Right atrium auricular region (tissue), 2 donors: ENCODE measurements at regions not wholly inside any gene's neighbourhood (a gene's known extent, or its start where the extent isn't known, plus 50 kb on each side); places are given as distances from the start of the nearest gene placed in this dataset.

Experiments used
- DNase-seq: peaks from one replicate; pipeline ENCODE4 v3.0.0-alpha.2; 2019; ENCODE audit warnings: low spot score
- H3K27ac ChIP-seq, 2 donors: fragments of 200-600 bp; sonication (generic); 1 replicate in 1 of 2; 2 replicates in 1 of 2; pipeline ENCODE4 v1.5.1; 2016 to 2019
- H3K27me3 ChIP-seq, 2 donors: fragments of 200-600 bp; sonication (generic); one replicate each; pipeline versions ENCODE4 v1.5.1 to v1.6.0; 2017 to 2019
- H3K36me3 ChIP-seq: fragments of 200-600 bp; sonication (generic); one replicate; pipeline ENCODE4 v1.5.1; 2016
- H3K4me1 ChIP-seq, 2 donors: fragments of 200-600 bp; sonication (generic); one replicate each; pipeline versions ENCODE4 v1.5.1 to v1.6.0; 2017 to 2019
- H3K4me3 ChIP-seq, 2 donors: fragments of 200-600 bp; sonication (generic); 1 replicate in 1 of 2; 2 replicates in 1 of 2; pipeline ENCODE4 v1.5.1; 2017 to 2019; ENCODE audit warnings: mild to moderate bottlenecking in 1 of 2, moderate library complexity in 1 of 2
- H3K9me3 ChIP-seq, 2 donors: fragments of 200-600 bp; sonication (generic); one replicate each; pipeline ENCODE4 v1.5.1; 2019
- TF ChIP-seq, protein P1 (sequence below), 2 donors: fragments of 200-600 bp; sonication (generic); IDR thresholded peaks; one replicate each; pipeline ENCODE4 v1.5.1; 2019; ENCODE audit warnings: antibody characterized with exemption in 2 of 2

DNA sequence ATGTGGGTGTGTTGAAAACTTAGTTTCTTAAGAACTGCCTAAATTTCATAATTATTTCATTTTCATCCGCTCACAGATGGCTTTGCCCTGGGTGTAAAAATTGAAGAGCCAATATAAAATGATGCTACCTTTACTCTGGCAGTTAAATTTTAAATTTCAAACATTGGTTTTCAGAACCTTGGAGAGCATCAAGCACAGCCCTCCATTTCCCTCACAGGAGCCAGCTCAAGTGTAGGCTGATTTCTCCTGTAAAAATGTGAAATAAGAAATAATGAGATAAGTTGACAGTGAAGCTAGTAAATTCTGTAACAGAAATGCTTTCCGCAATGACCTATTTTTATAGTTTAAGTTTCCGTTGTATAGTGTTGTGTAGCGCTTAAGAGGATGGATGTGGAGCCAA, 53.9 kb upstream of the AKT3 start:
- no peaks in the 10 kb centered on the region for H3K9me3 ChIP-seq
- H3K4me3 ChIP-seq = no peak overlapping the region
- TF ChIP-seq, protein P1, sequence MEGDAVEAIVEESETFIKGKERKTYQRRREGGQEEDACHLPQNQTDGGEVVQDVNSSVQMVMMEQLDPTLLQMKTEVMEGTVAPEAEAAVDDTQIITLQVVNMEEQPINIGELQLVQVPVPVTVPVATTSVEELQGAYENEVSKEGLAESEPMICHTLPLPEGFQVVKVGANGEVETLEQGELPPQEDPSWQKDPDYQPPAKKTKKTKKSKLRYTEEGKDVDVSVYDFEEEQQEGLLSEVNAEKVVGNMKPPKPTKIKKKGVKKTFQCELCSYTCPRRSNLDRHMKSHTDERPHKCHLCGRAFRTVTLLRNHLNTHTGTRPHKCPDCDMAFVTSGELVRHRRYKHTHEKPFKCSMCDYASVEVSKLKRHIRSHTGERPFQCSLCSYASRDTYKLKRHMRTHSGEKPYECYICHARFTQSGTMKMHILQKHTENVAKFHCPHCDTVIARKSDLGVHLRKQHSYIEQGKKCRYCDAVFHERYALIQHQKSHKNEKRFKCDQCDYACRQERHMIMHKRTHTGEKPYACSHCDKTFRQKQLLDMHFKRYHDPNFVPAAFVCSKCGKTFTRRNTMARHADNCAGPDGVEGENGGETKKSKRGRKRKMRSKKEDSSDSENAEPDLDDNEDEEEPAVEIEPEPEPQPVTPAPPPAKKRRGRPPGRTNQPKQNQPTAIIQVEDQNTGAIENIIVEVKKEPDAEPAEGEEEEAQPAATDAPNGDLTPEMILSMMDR (IDR thresholded peaks at IDR 0.05) = no peak
- H3K27ac ChIP-seq = no peak overlapping the region
- H3K27me3 ChIP-seq = no peaks in the 10 kb centered on the region
- no peaks in the 10 kb centered on the region for H3K36me3 ChIP-seq
- DNase-seq = no peak
- no peaks in the 10 kb centered on the region for H3K4me1 ChIP-seq

DNA sequence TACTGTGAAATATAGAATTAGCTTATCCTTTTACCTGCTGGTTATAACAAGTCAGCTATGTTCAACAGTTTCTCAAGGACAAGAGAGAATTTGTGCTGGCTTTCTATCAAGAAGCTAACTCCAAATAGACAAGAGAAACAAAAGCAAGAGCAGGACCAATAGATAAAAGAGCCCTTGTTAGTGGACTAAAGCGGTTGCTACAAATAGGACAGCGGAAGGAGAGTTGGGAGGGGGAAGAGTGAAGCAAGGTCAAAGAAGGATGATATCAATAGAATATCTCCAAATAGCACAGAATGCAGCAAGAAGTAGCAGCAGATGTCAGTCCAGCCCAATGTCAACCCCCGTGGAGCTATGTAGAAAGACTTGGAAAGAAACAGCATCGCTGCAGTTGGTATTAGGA, 53.0 kb upstream of the AKT3 start:
- Histone ChIP-seq H3K27ac (no peak overlapping the region), H3K36me3 (no peaks in the 10 kb centered on the region), H3K4me3 (no peak overlapping the region), H3K27me3 (no peaks in the 10 kb centered on the region), H3K9me3 (no peaks in the 10 kb centered on the region), H3K4me1 (no peaks in the 10 kb centered on the region)
- TF ChIP-seq, protein P1 (IDR thresholded peaks at IDR 0.05) = no peak
- DNase-seq = no peak

DNA sequence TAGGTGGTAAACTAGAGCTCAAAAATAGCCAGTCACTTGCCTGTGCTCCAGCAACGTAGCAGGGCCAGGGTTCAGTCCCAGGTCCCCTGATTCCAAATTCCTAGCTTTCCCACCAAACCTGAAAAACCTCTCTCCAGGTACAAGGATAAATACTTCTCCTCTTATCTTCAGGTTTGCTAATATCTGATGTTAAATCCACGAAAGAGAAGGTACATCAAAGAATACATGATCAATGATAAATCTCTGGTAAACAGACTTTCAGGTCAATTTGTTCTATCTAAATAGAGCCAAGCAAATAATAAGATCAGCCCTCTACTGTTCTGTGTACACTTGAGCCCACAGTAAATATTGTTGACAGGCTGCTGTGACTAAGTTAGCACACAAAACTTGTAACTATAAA, 52.1 kb upstream of the AKT3 start:
- DNase-seq = no peak
- Histone ChIP-seq H3K4me3 (no peak overlapping the region), H3K27ac (no peak overlapping the region), H3K9me3 (no peaks in the 10 kb centered on the region), H3K4me1 (no peaks in the 10 kb centered on the region), H3K36me3 (no peaks in the 10 kb centered on the region), H3K27me3 (no peaks in the 10 kb centered on the region)
- TF ChIP-seq, protein P1 (IDR thresholded peaks at IDR 0.05) = no peak
